ENCODE measurements at regions not wholly inside any gene's neighbourhood (a gene's known extent, or its start where the extent isn't known, plus 50 kb on each side); places are given as distances from the start of the nearest gene placed in this dataset.

DNA sequence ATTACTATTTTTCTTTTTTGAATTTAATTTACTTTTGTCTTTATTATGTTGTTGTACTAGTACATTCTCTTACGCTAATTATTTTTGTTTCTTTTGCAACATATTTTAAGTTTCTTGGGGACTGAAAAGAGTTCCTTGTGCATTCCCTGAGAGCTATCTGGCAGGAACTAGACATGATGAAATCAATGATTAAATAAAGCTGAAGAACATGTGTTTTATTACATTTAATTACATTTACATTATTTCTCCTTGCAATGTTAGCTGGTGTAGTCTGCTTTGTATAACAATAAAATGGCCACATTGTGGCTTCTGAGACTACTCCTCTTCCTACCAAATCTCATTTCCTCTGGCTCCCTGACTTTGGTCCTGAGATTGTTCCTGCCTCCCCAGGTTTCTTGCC is 244.9 kb downstream of the NDFIP2 start:
- H3K9me3 ChIP-seq (ENCODE audit: control insufficient read depth, low read length) = no peaks in the 10 kb centered on the region
- no peak overlapping the region for H3K27ac ChIP-seq (ENCODE audit: low read depth, low read length)
- DNase-seq = no peak
- H3K27me3 Mint-ChIP-seq (ENCODE audit: insufficient read depth) = no peaks in the 10 kb centered on the region
- 100% methylated on average over 1 of the region's 1 CpG; no CpG with 5 or more reads in 1 of the 2 experiments for WGBS, 2 experiments (ENCODE audit: insufficient coverage in 1 of 2, insufficient read length in 1 of 2)
- H3K4me1 ChIP-seq (ENCODE audit: control insufficient read depth, insufficient read depth, low read length) = peaks cover 5% of the 10 kb centered on the region
- H3K27me3 ChIP-seq (ENCODE audit: control insufficient read depth, insufficient read depth, low read length, poor library complexity, severe bottlenecking) = no peaks in the 10 kb centered on the region
- no peaks in the 10 kb centered on the region for H3K36me3 Mint-ChIP-seq (ENCODE audit: low read depth)
- no peak overlapping the region for H3K4me3 ChIP-seq (ENCODE audit: low read length)
- H3K4me3 Mint-ChIP-seq = no peak overlapping the region
- H3K9me3 Mint-ChIP-seq = no peaks in the 10 kb centered on the region
- H3K36me3 ChIP-seq (ENCODE audit: control insufficient read depth, insufficient read depth, low read length) = no peaks in the 10 kb centered on the region
- H3K4me1 Mint-ChIP-seq = peaks cover 7% of the 10 kb centered on the region
- no peak overlapping the region for H3K9ac ChIP-seq (ENCODE audit: extremely low read depth, low read length, poor library complexity, severe bottlenecking)
- TF ChIP-seq CTCF (conservative IDR thresholded peaks at IDR 0.05) = no peak
- no peak overlapping the region for H3K27ac Mint-ChIP-seq

GRCh38 chr13:79724348-79725103 is 243.6 kb downstream of the NDFIP2 start:
- Histone ChIP-seq H3K27me3 (ENCODE audit: control insufficient read depth, insufficient read depth, low read length, poor library complexity, severe bottlenecking) (no peaks in the 10 kb centered on the region), H3K4me1 (ENCODE audit: control insufficient read depth, insufficient read depth, low read length) (peaks cover 5% of the 10 kb centered on the region), H3K27ac (ENCODE audit: low read depth, low read length) (no peak overlapping the region), H3K9me3 (ENCODE audit: control insufficient read depth, low read length) (no peaks in the 10 kb centered on the region), H3K4me3 (ENCODE audit: low read length) (no peak overlapping the region), H3K9ac (ENCODE audit: extremely low read depth, low read length, poor library complexity, severe bottlenecking) (no peak overlapping the region), H3K36me3 (ENCODE audit: control insufficient read depth, insufficient read depth, low read length) (no peaks in the 10 kb centered on the region)
- no peaks in the 10 kb centered on the region for H3K36me3 Mint-ChIP-seq (ENCODE audit: low read depth)
- peaks cover 7% of the 10 kb centered on the region for H3K4me1 Mint-ChIP-seq
- DNase-seq = no peak
- no peak overlapping the region for H3K4me3 Mint-ChIP-seq
- H3K9me3 Mint-ChIP-seq = no peaks in the 10 kb centered on the region
- H3K27me3 Mint-ChIP-seq (ENCODE audit: insufficient read depth) = no peaks in the 10 kb centered on the region
- WGBS, 2 experiments (ENCODE audit: insufficient coverage in 1 of 2, insufficient read length in 1 of 2) = 93 to 94% methylated on average over 1 to 3 of the region's 3 CpGs
- no peak overlapping the region for H3K27ac Mint-ChIP-seq
- TF ChIP-seq CTCF (conservative IDR thresholded peaks at IDR 0.05) = no peak

- H3K36me3 ChIP-seq (ENCODE audit: control insufficient read depth, insufficient read depth, low read length) = no peaks in the 10 kb centered on the region
- Mint-ChIP-seq H3K9me3 (no peaks in the 10 kb centered on the region), H3K4me1 (peaks cover 7% of the 10 kb centered on the region), H3K4me3 (no peak overlapping the region), H3K27me3 (ENCODE audit: insufficient read depth) (no peaks in the 10 kb centered on the region), H3K36me3 (ENCODE audit: low read depth) (no peaks in the 10 kb centered on the region), H3K27ac (no peak overlapping the region)
- no peak overlapping the region for H3K27ac ChIP-seq (ENCODE audit: low read depth, low read length)
- peaks cover 5% of the 10 kb centered on the region for H3K4me1 ChIP-seq (ENCODE audit: control insufficient read depth, insufficient read depth, low read length)
- 90 to 91% methylated on average over 6 to 7 of the region's 7 CpGs for WGBS, 2 experiments (ENCODE audit: insufficient coverage in 1 of 2, insufficient read length in 1 of 2)
- no peaks in the 10 kb centered on the region for H3K27me3 ChIP-seq (ENCODE audit: control insufficient read depth, insufficient read depth, low read length, poor library complexity, severe bottlenecking)
- no peak for DNase-seq
- no peak overlapping the region for H3K4me3 ChIP-seq (ENCODE audit: low read length)
- H3K9ac ChIP-seq (ENCODE audit: extremely low read depth, low read length, poor library complexity, severe bottlenecking) = no peak overlapping the region
- H3K9me3 ChIP-seq (ENCODE audit: control insufficient read depth, low read length) = no peaks in the 10 kb centered on the region
- TF ChIP-seq CTCF (conservative IDR thresholded peaks at IDR 0.05) = no peak
Observed at GRCh38 chr13:79723519-79724024, 242.6 kb downstream of the NDFIP2 start.
